HG02759 (cell line): ENCODE measurements at regions not wholly inside any gene's neighbourhood (a gene's known extent, or its start where the extent isn't known, plus 50 kb on each side); places are given as distances from the start of the nearest gene placed in this dataset.
"Not testable (repeated sequence)": the region's sequence is repeated elsewhere in the genome, so short reads cannot be mapped to it uniquely, and the experiment has no call there.

ENCODE experiments used
- ATAC-seq: cut with Tn5 transposase; IDR thresholded peaks from one replicate; pipeline ENCODE4 v1.9.1; 2021; ENCODE audit warnings: mild to moderate bottlenecking, moderate library complexity; ENCODE audit not compliant: unreplicated experiment

DNA sequence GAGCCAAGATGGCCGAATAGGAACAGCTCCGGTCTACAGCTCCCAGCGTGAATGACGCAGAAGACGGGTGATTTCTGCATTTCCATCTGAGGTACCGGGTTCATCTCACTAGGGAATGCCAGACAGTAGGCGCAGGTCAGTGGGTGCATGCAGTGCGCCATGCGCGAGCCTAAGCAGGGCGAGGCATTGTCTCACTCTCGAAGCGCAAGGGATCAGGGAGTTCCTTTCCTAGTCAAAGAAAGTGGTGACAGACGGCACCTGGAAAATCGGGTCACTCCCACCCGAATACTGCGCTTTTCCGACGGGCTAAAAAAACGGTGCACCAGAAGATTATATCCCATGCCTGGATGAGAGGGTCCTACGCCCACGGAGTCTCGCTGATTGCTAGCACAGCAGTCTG, 600.1 kb downstream of the PRR16 start:
- ATAC-seq: not testable (repeated sequence)

DNA sequence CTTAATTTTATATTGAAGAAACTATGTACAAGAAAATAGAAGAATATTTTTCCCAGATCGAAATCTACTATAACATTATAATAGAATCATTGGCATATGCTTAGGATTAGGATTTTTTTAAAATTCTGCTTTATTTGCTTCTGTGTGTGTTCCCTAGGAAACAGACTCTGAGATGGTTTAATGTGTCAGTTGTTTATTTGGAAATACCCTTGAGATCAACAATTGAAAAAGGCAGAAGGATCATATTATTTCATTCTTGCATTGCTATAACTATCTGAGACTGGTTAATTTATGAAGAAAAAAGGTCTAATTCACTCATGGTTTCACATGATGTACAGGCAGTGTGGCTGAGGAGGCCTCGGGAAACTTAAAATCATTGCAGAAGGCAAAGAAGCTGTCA, 622.6 kb downstream of the PRR16 start:
- ATAC-seq: no peak

DNA sequence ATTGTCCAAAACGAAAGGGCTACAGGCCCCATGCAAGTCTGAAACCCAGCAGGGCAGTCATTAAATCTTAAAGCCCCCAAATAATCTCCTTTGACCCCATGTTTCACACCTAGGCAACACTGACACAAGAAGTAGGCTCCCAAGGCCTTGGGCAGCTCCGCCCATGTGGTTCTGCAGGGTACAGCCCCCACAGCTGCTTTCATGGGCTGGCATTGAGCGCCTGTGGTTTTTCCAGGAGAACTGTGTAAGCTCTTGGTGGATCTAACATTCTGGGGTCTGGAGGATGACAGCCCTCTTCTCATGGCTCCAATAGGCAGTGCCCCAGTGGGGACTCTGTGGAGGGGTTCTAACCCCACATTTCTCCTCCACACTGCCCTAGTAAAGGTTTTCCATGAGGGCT, 623.5 kb downstream of the PRR16 start:
- no peak for ATAC-seq

DNA sequence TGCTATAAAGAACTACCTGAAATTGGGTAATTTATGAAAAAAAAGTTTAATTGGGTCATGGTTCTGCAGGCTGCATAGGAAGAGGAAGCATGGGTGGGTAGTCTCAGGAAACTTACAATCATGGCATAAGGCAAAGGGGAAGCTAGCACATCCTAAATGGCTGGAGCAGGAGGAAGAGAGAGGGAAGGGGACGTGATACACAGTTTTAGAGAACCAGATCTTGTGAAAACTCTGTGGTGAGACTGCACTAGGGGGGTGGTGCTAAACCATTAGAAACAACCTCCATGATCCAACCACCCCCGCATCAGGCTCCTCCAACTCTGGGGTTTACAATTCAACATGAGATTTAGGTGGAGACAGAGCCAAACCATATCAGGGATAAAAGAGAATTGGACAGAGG, 624.2 kb downstream of the PRR16 start:
- ATAC-seq: no peak

DNA sequence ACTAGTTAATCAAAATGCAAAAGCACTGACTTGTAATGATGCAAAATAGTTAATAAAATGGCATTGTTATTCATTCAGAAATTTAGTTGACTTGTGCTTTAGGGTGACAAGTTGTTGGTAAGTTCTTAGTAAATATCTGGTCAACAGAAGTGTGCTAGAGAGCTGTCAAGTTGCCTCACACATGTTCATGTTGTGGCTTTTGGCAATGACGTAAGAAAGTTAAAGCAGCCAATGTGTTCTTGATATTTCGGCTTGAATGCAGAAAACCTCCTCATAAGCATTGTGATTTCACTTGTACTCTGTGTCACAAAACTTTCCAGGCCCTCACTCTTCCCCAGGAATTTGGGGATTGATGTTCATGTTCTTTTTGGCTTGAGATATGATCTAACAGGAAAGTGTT, 626.7 kb downstream of the PRR16 start:
- ATAC-seq: no peak

DNA sequence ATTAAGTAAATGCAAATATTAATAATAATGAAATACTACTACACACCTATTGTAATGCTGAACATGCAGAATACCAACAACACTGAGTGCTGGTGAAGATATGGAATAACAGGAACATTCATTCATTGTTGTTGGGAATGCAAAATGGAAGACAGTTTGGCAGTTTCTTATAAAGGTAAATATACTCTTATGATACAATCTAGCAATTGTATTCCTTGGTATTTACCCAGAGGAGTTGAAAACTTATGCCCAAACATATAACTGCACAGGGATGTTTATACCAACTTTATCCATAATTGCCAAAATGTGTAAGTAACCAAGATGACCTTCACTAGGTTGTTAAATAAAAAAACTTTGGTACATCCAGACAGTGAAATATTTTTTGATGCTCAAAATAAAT, 636.8 kb downstream of the PRR16 start:
- no peak for ATAC-seq

DNA sequence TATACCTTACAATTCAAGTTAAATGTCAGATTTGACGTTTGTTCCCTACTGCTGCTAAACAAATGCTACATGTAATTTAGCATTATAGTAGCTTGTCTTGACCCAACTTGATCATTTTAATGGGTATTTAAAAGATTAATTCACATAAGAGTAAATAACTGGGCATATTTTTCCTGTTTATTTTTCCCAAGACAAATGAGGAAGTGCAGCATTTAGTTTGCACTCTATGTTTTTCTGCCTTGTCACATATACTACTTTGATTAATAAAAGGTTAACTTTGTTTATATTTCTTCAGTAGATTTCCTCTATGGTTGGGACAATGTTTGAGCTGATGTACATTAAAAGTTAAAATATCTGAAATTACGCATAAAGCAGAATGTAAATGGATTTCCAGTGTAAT, 641.8 kb downstream of the PRR16 start:
- no peak for ATAC-seq

DNA sequence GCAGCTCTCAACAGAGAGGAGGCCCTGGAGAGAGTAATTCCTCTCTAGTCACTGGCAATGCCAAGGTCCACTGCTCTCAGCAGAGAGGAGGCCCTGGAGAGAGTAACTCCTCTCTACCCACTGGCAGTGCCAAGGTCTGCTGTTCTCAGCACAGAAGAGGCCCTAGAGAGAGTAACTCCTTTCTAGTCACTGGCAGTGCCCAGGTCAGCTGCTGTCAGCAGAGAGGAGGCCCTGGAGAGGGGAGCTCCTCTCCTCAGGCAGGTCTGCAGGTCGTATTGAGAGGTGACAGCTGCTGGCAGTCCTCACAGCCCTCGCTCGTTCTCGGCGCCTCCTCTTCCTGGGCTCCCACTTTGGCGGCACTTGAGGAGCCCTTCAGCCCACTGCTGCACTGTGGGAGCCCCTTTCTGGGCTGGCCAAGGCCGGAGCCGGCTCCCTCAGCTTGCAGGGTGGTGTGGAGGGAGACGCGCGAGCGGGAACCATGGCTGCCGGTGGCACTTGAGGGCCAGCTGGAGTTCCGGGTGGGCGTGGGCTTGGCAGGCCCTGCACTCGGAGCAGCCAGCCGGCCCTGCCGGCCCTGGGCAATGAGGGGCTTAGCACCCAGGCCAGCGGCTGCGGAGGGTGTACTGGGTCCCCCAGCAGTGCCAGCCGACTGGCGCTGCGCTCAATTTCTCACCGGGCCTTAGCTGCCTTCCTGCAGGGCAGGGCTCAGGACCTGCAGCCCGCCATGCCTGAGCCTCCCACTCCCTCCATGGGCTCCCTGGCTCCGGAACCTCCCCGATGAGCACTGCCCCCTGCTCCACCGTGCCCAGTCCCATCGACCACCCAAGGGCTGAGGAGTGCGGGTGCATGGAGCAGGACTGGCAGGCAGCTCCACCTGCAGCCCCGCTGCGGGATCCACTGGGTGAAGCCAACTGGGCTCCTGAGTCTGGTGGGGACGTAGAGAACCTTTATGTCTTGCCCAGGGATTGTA, 642.9 kb downstream of the PRR16 start:
- ATAC-seq: not testable (repeated sequence)

DNA sequence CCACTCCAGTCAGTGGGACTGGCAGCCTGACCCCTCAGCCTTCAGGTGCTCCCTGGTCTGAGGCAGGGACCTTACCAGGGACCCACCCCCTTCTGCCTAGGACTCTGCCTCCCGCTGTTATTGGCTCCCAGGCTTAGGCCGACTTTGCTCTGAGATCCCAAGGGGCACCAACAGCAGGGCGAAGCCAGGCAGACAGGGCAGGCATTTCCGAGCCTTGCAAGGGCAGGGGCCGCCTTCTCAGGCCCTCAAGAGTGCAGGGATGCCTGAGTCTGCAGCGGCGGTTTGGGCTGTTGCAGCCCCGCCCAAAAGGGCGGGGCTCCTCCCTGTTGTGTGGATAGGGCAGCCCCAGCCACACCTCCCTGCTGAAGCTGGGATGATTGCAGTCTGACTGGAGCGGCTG, 644.6 kb downstream of the PRR16 start:
- no peak for ATAC-seq

DNA sequence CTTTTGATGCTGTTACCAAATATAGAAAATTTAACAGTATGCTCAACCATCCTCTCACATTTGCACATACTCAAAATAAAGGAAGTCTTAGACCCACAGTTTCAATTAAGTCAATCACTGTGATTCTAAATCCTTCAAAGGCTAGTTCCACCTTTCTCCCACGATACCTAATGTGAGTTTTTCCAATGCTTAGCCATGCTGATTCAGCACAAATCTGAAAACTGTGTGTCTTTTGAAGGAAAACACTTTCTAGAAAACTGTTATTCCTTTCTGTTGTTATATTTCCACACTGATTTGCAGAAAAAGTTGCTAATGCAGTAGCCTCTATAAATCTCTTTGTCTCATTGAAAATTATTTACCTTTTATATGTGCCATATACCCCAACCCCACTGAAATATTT, 645.7 kb downstream of the PRR16 start:
- no peak for ATAC-seq

DNA sequence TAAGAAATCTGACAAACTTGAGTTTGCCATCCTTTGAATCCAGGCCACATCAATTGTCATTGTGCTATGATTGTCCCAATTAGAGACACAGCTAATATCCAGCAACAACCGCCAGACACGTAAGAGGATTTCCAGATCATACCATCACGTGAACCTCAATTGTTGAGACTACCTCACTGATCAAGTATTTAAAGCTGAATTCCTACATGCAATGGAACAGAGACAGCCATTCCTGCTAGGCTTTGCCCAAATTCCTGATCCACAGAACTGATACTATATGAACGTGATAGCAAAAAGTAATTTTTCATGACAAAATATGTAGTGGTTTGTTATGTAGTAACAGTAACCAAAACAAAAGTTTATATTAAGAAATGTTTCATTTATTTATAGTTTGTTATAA, 657.7 kb downstream of the PRR16 start:
- ATAC-seq: no peak

DNA sequence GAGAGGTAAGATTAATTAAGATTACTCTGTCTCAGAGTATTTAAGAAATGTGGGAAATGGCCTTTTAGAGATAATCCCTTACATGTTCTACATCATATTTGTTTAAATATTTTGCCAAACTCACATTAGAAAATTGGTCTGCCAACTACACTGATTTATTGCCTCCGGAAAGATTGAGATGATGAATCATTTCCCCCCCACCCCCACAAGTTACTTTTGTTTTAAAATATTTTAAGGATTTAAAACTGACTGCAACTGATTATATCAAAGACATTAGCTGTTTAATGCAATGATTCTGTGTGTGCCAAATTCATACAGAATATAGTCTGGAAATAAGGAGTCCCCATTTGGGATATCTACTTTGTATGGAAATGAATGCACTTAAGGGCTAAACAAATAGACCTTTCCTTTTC, 674.4 kb downstream of the PRR16 start:
- no peak for ATAC-seq

DNA sequence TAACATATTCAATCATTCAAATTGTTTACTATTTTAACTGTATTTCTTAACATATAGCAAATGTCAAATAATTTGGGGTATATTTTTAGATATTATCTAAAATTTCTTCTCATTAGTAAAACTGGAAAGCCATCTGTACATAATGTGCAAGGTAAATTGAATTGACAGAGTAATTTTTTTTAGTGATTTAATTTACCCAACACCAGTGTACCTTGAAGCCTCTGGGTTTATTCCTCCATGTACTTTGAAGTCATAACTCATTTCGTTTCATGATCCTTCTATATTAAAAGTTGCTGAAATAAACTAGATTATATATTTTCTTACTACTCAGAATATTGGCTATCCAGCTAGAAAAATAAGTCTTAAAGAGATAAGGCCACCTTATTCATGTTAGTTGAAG, 674.9 kb downstream of the PRR16 start:
- no peak for ATAC-seq

DNA sequence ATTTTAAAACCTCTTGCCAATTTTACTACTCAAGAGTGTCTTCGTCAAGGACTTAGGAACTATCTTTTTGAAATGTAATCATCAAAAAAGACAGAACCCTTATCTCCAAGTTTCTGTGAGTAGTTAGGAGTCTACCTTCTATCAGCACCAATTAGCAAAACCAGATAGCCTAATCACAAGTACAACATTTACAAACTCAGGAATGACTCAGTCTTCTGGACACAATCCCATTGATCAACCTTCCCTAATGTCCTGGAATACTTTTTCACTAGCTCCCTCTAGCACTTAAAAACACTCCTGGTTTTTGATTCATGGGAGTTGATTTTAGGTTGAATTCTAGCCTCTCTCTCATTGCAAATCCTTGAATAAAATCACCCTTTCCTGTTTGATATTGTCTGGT, 680.7 kb downstream of the PRR16 start:
- no peak for ATAC-seq

DNA sequence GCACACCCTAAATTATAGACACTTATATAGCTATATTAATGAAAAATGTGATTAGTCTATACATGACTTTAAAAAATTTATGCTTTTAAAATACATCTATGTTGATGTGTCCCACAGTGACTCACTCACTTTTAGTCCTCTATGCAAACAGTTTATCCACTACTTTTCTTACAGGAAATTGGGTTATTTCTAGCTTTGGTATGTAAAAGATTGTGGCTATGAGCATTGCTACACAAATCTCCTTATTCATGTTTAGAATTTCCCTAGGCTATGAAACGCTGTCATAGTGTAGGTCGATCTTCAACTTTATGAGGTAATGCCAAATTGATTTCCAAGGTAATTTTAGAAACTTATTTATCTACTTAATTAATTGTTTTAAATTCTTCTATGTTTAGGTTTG, 687.4 kb downstream of the PRR16 start:
- no peak for ATAC-seq

DNA sequence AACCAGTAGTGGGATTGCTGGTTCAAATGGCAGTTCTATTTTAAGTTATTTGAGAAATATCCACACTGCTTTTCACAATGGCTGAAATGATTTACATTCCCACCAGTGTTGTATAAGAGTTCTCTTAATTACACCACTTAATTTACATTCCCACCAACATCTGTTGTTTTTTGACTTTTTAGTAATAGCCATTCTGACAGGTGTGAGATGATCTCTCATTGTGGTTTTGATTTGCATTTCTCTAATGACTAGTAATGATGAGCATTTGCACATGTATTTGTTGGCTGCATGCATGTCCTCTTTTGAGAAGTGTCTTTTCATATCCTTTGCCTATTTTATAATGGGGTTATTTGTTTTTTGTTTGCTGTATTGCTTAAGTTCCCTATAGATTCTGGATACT, 688.3 kb downstream of the PRR16 start:
- ATAC-seq: no peak

DNA sequence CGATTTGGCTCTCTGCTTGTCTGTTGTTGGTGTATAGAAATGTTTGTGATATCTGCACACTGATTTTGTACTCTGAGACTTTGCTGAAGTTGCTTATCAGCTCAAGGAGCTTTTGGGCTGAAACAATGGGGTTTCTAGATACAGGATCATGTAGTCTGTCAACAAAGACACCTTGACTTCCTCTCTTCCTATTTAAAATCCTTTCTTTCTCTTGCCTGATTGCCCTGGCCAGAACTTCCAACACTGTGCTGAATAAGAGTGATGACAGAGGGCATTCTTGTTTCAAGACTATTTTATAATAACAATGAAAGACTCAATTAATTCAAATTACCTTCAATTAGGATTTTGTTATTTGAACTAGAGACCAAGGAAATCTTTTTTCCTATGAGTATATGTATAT, 692.5 kb downstream of the PRR16 start:
- ATAC-seq: no peak

DNA sequence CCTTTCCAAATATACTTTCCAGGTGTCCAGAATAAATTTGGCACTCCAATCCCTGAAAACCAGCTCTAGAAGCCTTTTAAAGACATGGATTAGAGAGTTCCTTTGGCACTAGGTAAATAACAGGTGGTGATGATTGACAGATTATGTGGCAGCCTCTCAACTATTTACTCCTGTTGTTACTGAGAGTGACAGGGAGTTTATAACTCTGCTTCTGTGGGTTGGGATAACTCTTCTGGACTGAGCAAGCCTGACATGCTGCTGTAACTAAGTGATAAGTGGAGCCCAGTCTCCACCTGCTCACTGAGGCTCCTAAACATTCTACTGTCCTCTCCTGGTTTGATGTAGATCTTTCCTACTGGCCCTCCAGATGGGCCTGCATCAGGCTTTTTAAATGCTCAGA, 693.2 kb upstream of the FTMT start:
- ATAC-seq: no peak

DNA sequence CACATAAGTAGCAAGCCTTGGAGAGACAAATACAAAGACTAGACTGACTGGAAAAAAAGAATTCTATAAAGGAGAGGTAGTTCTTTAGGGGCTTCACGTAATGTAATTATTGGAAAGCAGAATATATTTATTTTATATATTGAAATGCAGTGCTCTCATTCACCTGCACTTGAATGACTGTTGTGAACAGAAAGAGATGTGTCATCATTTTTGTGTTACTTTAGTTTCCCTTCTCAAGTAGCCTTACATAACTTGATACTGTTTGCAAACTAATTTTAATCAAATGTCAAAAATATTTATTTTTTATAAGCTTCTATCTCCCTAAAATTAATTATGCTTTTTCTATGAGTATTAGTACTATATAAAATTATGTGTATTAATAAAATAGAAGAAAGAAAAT, 691.1 kb upstream of the FTMT start:
- ATAC-seq: no peak

DNA sequence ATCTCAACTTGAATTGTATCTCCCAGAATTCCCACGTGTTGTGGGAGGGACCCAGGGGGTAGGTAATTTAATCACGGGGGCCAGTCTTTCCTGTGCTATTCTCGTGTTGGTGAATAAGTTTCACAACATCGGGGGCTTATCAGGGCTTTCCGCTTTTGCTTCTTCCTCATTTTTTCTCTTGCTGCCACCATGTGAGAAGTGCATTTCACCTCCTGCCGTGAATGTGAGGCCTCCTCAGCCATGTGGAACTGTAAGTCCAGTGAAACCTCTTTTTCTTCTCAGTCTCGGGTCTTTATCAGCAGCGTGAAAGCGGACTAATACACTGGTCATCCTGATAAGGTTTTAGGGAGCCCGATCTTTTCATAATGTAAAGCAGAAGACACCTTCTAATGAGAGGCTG, 687.0 kb upstream of the FTMT start:
- no peak for ATAC-seq

DNA sequence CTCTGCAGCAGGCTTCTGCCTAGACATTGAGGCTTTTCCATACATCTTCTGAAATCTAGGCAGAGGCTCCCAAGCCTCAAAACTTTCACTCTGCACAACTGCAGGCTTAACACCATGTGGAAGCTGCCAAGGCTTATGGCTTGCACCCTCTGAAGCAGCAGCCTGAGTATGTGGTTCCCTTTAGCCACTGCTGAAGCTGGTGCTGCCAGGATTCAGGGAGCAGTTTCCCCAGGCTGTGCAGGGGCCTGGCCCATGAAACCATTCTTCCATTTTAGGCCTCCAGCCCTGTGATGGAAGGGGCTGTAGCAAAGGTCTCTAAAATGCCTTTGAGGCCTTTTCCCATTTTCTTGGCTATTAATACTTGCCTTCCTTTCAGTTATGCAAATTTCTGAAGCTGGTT, 680.3 kb upstream of the FTMT start:
- no peak for ATAC-seq

DNA sequence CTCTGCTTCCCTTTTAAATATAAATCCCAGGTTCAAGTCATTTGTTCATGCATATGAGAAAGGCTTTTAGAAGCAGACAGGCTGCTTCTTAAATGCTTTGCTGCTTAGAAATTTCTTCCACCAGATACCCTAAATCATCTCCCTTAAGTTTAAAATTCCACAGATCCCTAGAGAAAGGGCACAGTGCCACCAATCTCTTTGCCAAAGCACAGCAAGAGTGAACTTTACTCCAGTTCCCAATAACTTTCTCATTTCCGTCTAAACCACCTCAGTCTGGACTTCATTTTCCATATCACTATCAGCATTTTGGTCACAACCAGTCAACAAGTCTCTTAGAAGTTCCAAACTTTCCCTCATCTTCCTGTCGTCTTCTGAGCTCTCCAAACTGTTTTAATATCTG, 679.8 kb upstream of the FTMT start:
- no peak for ATAC-seq

DNA sequence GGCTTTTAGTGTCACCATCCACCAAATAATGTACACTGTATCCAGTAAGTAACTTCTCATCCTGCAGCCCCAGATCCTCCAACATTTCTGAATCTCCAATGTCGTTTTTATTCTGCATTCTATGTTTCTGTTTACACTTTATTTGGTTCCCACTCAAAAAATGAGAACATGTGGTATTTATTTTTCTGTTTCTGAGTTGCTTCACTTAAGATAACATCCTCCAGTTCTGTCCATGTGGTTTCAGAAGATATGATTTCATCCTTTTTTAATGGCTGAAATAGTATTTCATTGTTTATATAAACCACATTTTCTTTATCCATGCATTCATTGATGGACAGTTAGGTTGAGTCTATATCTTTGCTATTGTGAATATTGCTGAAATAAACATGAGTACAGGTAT, 677.3 kb upstream of the FTMT start:
- ATAC-seq: no peak
